OCI-LY1 (cell line): ENCODE measurements at regions not wholly inside any gene's neighbourhood (a gene's known extent, or its start where the extent isn't known, plus 50 kb on each side); places are given as distances from the start of the nearest gene placed in this dataset.

Source experiments
- EZH2 ChIP-seq: fragments of 200-600 bp; sonication (generic), shearing (Covaris generic); IDR thresholded peaks from 2 replicates; pipeline ENCODE4 v1.8.0; 2017; ENCODE audit warnings: borderline replicate concordance, mixed run types, mild to moderate bottlenecking, antibody characterized with exemption, low read length, moderate library complexity, mixed read lengths
- TF ChIP-seq, protein P1 (sequence below): fragments of 200-600 bp; sonication (generic), shearing (Covaris generic); IDR thresholded peaks from 2 replicates; pipeline ENCODE4 v1.5.1; 2017; ENCODE audit warnings: mild to moderate bottlenecking, antibody characterized with exemption, low read length, moderate library complexity, mixed read lengths

DNA sequence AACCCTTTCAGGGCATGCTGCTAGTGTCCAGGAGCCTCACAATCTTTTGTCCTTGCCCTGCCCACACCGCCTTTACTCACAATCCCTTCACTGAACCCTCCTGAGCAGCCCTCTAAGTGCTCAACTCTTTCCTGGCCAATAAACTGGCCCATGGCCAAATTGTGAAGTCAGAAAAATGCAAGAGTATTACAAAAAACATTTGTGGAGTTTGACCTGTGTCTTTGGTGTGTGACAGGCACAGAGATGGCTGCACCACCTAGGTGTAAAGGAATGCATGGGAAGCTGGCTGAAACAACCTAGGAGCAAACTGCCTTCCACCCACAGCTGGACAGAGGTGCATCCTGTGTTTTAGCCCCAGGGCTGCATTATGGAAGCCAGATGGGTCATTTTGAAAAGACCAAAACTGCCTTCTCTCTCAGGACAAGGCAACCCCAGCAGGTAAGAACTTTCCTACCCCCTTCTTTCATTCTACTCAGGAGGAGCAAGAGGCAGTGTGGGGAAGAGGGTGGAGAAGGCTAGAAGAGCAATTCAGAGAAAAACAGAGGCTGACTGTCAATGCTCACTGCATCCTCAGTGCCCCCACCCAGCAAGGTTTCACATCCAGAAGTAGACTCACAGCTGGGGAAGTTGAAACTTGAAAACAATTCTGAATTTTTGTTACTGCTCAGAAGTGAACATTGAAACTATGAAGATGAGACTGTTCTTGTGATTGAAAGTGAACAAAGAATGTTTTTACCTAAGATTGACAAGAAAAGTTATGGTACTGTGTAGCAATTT, 78.6 kb downstream of the TRIM42 start:
- TF ChIP-seq, protein P1, sequence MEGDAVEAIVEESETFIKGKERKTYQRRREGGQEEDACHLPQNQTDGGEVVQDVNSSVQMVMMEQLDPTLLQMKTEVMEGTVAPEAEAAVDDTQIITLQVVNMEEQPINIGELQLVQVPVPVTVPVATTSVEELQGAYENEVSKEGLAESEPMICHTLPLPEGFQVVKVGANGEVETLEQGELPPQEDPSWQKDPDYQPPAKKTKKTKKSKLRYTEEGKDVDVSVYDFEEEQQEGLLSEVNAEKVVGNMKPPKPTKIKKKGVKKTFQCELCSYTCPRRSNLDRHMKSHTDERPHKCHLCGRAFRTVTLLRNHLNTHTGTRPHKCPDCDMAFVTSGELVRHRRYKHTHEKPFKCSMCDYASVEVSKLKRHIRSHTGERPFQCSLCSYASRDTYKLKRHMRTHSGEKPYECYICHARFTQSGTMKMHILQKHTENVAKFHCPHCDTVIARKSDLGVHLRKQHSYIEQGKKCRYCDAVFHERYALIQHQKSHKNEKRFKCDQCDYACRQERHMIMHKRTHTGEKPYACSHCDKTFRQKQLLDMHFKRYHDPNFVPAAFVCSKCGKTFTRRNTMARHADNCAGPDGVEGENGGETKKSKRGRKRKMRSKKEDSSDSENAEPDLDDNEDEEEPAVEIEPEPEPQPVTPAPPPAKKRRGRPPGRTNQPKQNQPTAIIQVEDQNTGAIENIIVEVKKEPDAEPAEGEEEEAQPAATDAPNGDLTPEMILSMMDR: no peak
- TF ChIP-seq EZH2: no peak
